Panc1 (cell line): ENCODE measurements at regions not wholly inside any gene's neighbourhood (a gene's known extent, or its start where the extent isn't known, plus 50 kb on each side); places are given as distances from the start of the nearest gene placed in this dataset.

Experiments
- CTCF ChIP-seq: fragments of 450-650 bp; IDR thresholded peaks from 2 replicates; pipeline ENCODE4 v1.5.1; 2017; ENCODE audit warnings: mild to moderate bottlenecking
- POLR2AphosphoS5 ChIP-seq: IDR thresholded peaks from 2 replicates; pipeline ENCODE4 v1.6.1; 2012; ENCODE audit warnings: mild to moderate bottlenecking, low read depth, low read length, moderate library complexity
- REST ChIP-seq, 2 experiments: IDR thresholded peaks; 2 replicates each; pipeline ENCODE4 v1.6.1; 2011 to 2012; ENCODE audit warnings: low read depth in 2 of 2, control low read depth in 1 of 2, low read length in 1 of 2, mild to moderate bottlenecking in 1 of 2, moderate library complexity in 1 of 2; ENCODE audit not compliant: insufficient read depth in 1 of 2
- SIN3A ChIP-seq: IDR thresholded peaks from 2 replicates; pipeline ENCODE4 v1.6.1; 2012; ENCODE audit warnings: low read depth, mild to moderate bottlenecking, low read length, moderate library complexity, borderline replicate concordance; ENCODE audit not compliant: insufficient read depth
- TCF7L2 ChIP-seq: IDR thresholded peaks from 2 replicates; pipeline ENCODE4 v1.6.1; 2011; ENCODE audit warnings: mild to moderate bottlenecking, low read depth, low read length, inconsistent platforms

GRCh38 chr18:25798046-25798445 lies 292.4 kb downstream of the SS18 start:
- TF ChIP-seq SIN3A (no peak), CTCF (no peak), POLR2AphosphoS5 (no peak), REST (IDR thresholded peaks at IDR 0.05; ENCODE audit: insufficient read depth in 1 of 2, low read depth in 2 of 2, low read length in 1 of 2) (no peak), TCF7L2 (no peak)
